WTC11 (cell line): ENCODE measurements at regions not wholly inside any gene's neighbourhood (a gene's known extent, or its start where the extent isn't known, plus 50 kb on each side); places are given as distances from the start of the nearest gene placed in this dataset.
A peak's percentile ranks its signal among the peaks of the same experiment; 100 is the strongest.

ENCODE experiments used
- ATAC-seq: fragments of 200-7000 bp; cut with Tn5 transposase; 2 replicates; pipeline ENCODE4 v1.10.0; 2021; ENCODE audit warnings: mild to moderate bottlenecking, moderate library complexity
- CTCF ChIA-PET: fragments of 300-600 bp; sonication (Branson Sonifier 250); formaldehyde crosslinking; loops from one replicate; lab custom pipeline; 2021; ENCODE audit warnings: antibody characterized with exemption; lab: Charles Lee
- POLR2A ChIA-PET: fragments of 350-600 bp; sonication (Branson Sonifier 250); formaldehyde crosslinking; loops from one replicate; lab custom pipeline; 2021; ENCODE audit warnings: antibody characterized with exemption; lab: Charles Lee
- DNase-seq: peaks from one replicate; pipeline ENCODE4 v3.0.0; 2021; ENCODE audit warnings: low spot score
- H3K27ac Mint-ChIP-seq: 2 replicates; pipeline ENCODE4 v1.8.0; 2021; ENCODE audit warnings: mixed read lengths
- H3K27me3 Mint-ChIP-seq: 2 replicates; pipeline ENCODE4 v1.8.0; 2021; ENCODE audit warnings: low read depth, mild to moderate bottlenecking, moderate library complexity, mixed read lengths
- H3K36me3 Mint-ChIP-seq: 2 replicates; pipeline ENCODE4 v1.8.0; 2021; ENCODE audit warnings: mixed read lengths
- H3K4me1 Mint-ChIP-seq: 2 replicates; pipeline ENCODE4 v1.8.0; 2022; ENCODE audit warnings: mixed read lengths
- H3K4me3 Mint-ChIP-seq: 2 replicates; pipeline ENCODE4 v1.8.0; 2021; ENCODE audit warnings: mild to moderate bottlenecking, moderate library complexity, mixed read lengths
- H3K9me3 Mint-ChIP-seq: 2 replicates; pipeline ENCODE4 v1.8.0; 2021; ENCODE audit warnings: mixed read lengths
- CDX4 ChIP-seq: fragments of 250-450 bp; sonication (Bioruptor Pico); IDR thresholded peaks from 2 replicates; pipeline ENCODE4 v1.9.0; 2021; ENCODE audit warnings: moderate library complexity, mild to moderate bottlenecking, inconsistent platforms, borderline replicate concordance
- CREB1 ChIP-seq: sonication (generic); formaldehyde crosslinking; IDR thresholded peaks from 2 replicates; pipeline ENCODE4 v1.8.0; 2023; ENCODE audit warnings: mild to moderate bottlenecking, missing genetic modification reagents
- CREM ChIP-seq: sonication (generic); formaldehyde crosslinking; IDR thresholded peaks from 2 replicates; pipeline ENCODE4 v1.8.1; 2022; ENCODE audit warnings: mild to moderate bottlenecking, missing genetic modification reagents, moderate library complexity
- CTCF ChIP-seq: fragments of 200-600 bp; IDR thresholded peaks from 2 replicates; pipeline ENCODE4 v1.8.0; 2022; ENCODE audit warnings: antibody characterized with exemption
- E2F5 ChIP-seq: sonication (generic); formaldehyde crosslinking; IDR thresholded peaks from 2 replicates; pipeline ENCODE4 v1.8.1; 2022; ENCODE audit warnings: mild to moderate bottlenecking, moderate library complexity, missing genetic modification reagents
- ELF4 ChIP-seq: sonication (generic); formaldehyde crosslinking; IDR thresholded peaks from 2 replicates; pipeline ENCODE4 v1.8.1; 2022; ENCODE audit warnings: low read depth, mild to moderate bottlenecking, moderate library complexity, missing genetic modification reagents
- ETV6 ChIP-seq: sonication (generic); formaldehyde crosslinking; IDR thresholded peaks from 2 replicates; pipeline ENCODE4 v1.8.1; 2022; ENCODE audit warnings: mild to moderate bottlenecking, missing genetic modification reagents
- FOXK1 ChIP-seq: sonication (generic); formaldehyde crosslinking; IDR thresholded peaks from 2 replicates; pipeline ENCODE4 v1.8.0; 2022; ENCODE audit warnings: mild to moderate bottlenecking, moderate library complexity, missing genetic modification reagents
- GTF2I ChIP-seq: fragments of 250-450 bp; sonication (Bioruptor Pico); conservative IDR thresholded peaks from 2 replicates; pipeline ENCODE4 v1.4.0; 2021; ENCODE audit warnings: mild to moderate bottlenecking
- IRF2 ChIP-seq: sonication (generic); formaldehyde crosslinking; IDR thresholded peaks from 2 replicates; pipeline ENCODE4 v1.8.0; 2022; ENCODE audit warnings: low read depth, missing genetic modification reagents, borderline replicate concordance
- JAZF1 ChIP-seq: fragments of 250-450 bp; sonication (Bioruptor Pico); IDR thresholded peaks from 2 replicates; pipeline ENCODE4 v1.9.0; 2021; ENCODE audit warnings: moderate library complexity, mild to moderate bottlenecking, inconsistent platforms
- JUN ChIP-seq: sonication (generic); formaldehyde crosslinking; IDR thresholded peaks from 2 replicates; pipeline ENCODE4 v1.8.0; 2023; ENCODE audit warnings: mild to moderate bottlenecking, missing genetic modification reagents
- NFE2L1 ChIP-seq: sonication (generic); formaldehyde crosslinking; IDR thresholded peaks from 2 replicates; pipeline ENCODE4 v1.8.1; 2023; ENCODE audit warnings: missing genetic modification reagents
- OVOL2 ChIP-seq: fragments of 250-450 bp; sonication (Bioruptor Pico); IDR thresholded peaks from 2 replicates; pipeline ENCODE4 v1.9.0; 2021; ENCODE audit warnings: mild to moderate bottlenecking, borderline replicate concordance
- PRRX2 ChIP-seq: fragments of 250-450 bp; sonication (Bioruptor Pico); IDR thresholded peaks from 2 replicates; pipeline ENCODE4 v1.8.0; 2021; ENCODE audit warnings: mild to moderate bottlenecking
- STAT6 ChIP-seq: sonication (generic); formaldehyde crosslinking; conservative IDR thresholded peaks from 2 replicates; pipeline ENCODE4 v1.8.1; 2023; ENCODE audit warnings: mild to moderate bottlenecking, low read depth, missing genetic modification reagents, moderate library complexity
- TCF7 ChIP-seq: sonication (generic); formaldehyde crosslinking; IDR thresholded peaks from 2 replicates; pipeline ENCODE4 v1.8.0; 2022; ENCODE audit warnings: mild to moderate bottlenecking, low read depth, missing genetic modification reagents, moderate library complexity
- TEAD1 ChIP-seq: sonication (generic); formaldehyde crosslinking; IDR thresholded peaks from 2 replicates; pipeline ENCODE4 v1.8.0; 2022; ENCODE audit warnings: mild to moderate bottlenecking, missing genetic modification reagents
- ZNF423 ChIP-seq: fragments of 250-450 bp; sonication (Bioruptor Pico); IDR thresholded peaks from 2 replicates; pipeline ENCODE4 v2.1.2; 2022; ENCODE audit warnings: mild to moderate bottlenecking, moderate library complexity
- ZNF425 ChIP-seq: fragments of 250-450 bp; sonication (Bioruptor Pico); conservative IDR thresholded peaks from 2 replicates; pipeline ENCODE4 v1.9.0; 2021; ENCODE audit warnings: mild to moderate bottlenecking
- ZNF512 ChIP-seq: sonication (generic); formaldehyde crosslinking; IDR thresholded peaks from 2 replicates; pipeline ENCODE4 v1.8.1; 2022; ENCODE audit warnings: missing genetic modification reagents, borderline replicate concordance

- no peaks in the 10 kb centered on the region for H3K9me3 Mint-ChIP-seq
- ChIA-PET POLR2A (no interaction called here), CTCF (no interaction called here)
- no peak for TF ChIP-seq CDX4 (CRISPR knock-in tag)
- TF ChIP-seq STAT6, result no peak
- no peak for TF ChIP-seq TCF7 (CRISPR knock-in tag)
- no peak for TF ChIP-seq GTF2I
- TF ChIP-seq OVOL2 (CRISPR knock-in tag), result no peak
- TF ChIP-seq JUN (CRISPR knock-in tag), result no peak
- no peak; the same call in 1 of the 2 replicates for TF ChIP-seq TEAD1
- no peak for TF ChIP-seq CREM (CRISPR knock-in tag)
- TF ChIP-seq IRF2 (CRISPR knock-in tag), result no peak
- TF ChIP-seq CTCF, result no peak
- TF ChIP-seq JAZF1 (CRISPR knock-in tag), result no peak
- H3K27ac Mint-ChIP-seq, result no peak overlapping the region
- no peak for DNase-seq
- ATAC-seq, result peak; percentile 65
- no peak overlapping the region for H3K4me3 Mint-ChIP-seq
- H3K36me3 Mint-ChIP-seq, result no peaks in the 10 kb centered on the region
- H3K4me1 Mint-ChIP-seq, result peaks cover 16% of the 10 kb centered on the region
- H3K27me3 Mint-ChIP-seq, result peaks cover 96% of the 10 kb centered on the region
Measured at GRCh38 chr11:116107229-116107628, 603.0 kb upstream of the CADM1 start.

- Mint-ChIP-seq H3K4me3 (no peak overlapping the region), H3K27ac (no peak overlapping the region)
- no peak for DNase-seq
- TF ChIP-seq ZNF423 (CRISPR knock-in tag) (peak; percentile 54), ELF4 (CRISPR knock-in tag) (no peak)
- TF ChIP-seq, all 79 proteins: peak for 1
- Mint-ChIP-seq H3K9me3 (no peaks in the 10 kb centered on the region), H3K36me3 (no peaks in the 10 kb centered on the region), H3K27me3 (peaks cover 96% of the 10 kb centered on the region), H3K4me1 (peaks cover 16% of the 10 kb centered on the region)
- ChIA-PET POLR2A (no interaction called here), CTCF (interaction anchor here (0.8 to 2.4 kb wide), 2 partner anchors 111 to 114 kb away, joined by 3 to 6 read pairs; no protein-coding TSS in a partner anchor)
- ATAC-seq, result no peak
Measured at GRCh38 chr11:116104498-116105174, 600.4 kb upstream of the CADM1 start.

- Mint-ChIP-seq H3K27me3 (peaks cover 92% of the 10 kb centered on the region), H3K4me3 (no peak overlapping the region), H3K27ac (no peak overlapping the region), H3K4me1 (peaks cover 14% of the 10 kb centered on the region), H3K9me3 (no peaks in the 10 kb centered on the region), H3K36me3 (no peaks in the 10 kb centered on the region)
- no peak for DNase-seq
- ATAC-seq, result no peak
- ChIA-PET POLR2A (no interaction called here), CTCF (no interaction called here)
- no peak for TF ChIP-seq CREB1 (CRISPR knock-in tag)
- no peak for TF ChIP-seq FOXK1 (CRISPR knock-in tag)
- TF ChIP-seq E2F5 (CRISPR knock-in tag), result no peak
- no peak for TF ChIP-seq ETV6 (CRISPR knock-in tag)
- no peak for TF ChIP-seq CDX4 (CRISPR knock-in tag)
- TF ChIP-seq ZNF425, result no peak
- TF ChIP-seq ZNF512, result no peak
- TF ChIP-seq NFE2L1 (CRISPR knock-in tag), result no peak
- TF ChIP-seq PRRX2 (CRISPR knock-in tag), result no peak
Measured at GRCh38 chr11:116101902-116102301, 597.7 kb upstream of the CADM1 start.
